ENCODE measurements at regions not wholly inside any gene's neighbourhood (a gene's known extent, or its start where the extent isn't known, plus 50 kb on each side); places are given as distances from the start of the nearest gene placed in this dataset.

DNA sequence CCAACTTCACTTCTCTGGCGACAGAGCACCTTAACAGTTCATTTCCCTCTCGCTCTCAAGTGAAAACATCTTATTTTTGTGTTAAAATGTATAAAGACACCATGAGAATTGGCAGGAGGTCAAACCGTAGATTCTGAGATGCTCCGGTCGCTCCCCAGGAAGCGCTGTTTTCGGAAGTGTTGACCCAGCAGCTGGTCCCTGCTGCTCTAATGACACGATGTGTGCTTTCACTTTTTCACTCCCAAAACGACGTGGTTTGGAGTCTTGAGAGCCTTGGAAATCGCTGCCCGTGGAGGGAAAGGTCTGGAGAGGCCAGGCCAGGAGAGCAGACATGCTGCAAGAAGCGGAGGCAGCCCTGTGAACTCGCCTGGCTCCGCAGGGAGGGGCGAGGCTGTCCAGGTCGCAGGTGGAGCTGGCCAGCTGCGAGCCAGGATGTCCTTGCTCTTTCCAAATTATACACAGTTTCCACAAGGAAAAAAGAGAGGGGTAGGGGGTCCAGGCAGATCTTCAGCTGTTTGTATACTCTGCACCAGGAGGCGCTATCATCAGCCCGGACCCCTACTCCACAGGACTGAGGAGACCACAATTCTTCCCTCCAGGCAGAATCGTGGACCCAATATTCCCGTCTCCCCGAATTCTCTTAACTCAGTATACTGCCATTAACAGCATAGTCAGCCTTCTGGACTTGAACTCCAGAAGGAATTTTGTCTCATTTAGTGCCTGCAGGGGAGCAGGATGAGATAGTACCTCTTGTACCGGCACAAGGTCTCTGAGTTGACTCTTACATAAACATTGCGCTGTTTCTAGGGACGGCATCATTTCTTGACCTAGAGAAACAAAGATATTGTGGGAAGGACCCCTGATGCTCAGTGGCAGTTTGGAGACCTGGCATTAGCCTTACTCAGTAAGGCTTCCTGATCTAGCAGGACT lies 248.6 kb upstream of the ANKRD55 start:
- H3K27ac ChIP-seq: peak overlapping the region; percentile 45; the same call in 1 of the 2 replicates
- TF ChIP-seq, protein P1, sequence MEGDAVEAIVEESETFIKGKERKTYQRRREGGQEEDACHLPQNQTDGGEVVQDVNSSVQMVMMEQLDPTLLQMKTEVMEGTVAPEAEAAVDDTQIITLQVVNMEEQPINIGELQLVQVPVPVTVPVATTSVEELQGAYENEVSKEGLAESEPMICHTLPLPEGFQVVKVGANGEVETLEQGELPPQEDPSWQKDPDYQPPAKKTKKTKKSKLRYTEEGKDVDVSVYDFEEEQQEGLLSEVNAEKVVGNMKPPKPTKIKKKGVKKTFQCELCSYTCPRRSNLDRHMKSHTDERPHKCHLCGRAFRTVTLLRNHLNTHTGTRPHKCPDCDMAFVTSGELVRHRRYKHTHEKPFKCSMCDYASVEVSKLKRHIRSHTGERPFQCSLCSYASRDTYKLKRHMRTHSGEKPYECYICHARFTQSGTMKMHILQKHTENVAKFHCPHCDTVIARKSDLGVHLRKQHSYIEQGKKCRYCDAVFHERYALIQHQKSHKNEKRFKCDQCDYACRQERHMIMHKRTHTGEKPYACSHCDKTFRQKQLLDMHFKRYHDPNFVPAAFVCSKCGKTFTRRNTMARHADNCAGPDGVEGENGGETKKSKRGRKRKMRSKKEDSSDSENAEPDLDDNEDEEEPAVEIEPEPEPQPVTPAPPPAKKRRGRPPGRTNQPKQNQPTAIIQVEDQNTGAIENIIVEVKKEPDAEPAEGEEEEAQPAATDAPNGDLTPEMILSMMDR (conservative IDR thresholded peaks at IDR 0.05): peak; percentile 29

- TF ChIP-seq, protein P1 (conservative IDR thresholded peaks at IDR 0.05): no peak
- H3K27ac ChIP-seq: peak overlapping the region; percentile 45
These were observed 247.7 kb upstream of the ANKRD55 start for GRCh38 chr5:56480705-56481427.

DNA sequence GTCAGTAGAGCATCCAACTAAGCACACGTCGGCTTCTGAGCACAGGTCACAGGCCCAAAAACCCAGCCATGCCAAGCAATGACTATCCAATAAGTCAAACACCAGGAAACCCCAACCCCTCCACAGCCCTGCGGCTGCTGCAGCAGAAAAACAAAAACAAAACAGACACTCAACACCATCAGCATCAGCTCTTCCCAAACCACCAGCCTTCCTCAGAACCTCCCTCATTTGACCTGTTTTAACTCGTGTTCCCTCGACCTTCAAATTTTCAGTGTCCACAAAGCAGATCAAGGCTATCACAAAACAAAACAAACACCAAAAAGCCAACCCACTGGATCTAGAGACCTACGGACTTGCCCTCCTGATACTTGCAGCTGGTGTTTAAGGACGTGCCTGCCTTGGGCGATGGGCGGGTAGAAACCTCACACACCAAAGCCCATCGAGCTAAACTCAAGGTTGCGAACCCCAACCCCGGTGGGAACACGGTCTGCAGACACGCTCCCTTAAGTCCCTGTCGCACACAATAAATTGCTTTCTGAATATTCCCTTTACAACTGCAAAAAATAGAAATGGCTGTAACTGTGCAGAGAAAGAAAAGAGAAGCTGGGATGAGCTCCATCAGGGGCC lies 247.1 kb upstream of the ANKRD55 start:
- H3K27ac ChIP-seq: peak overlapping the region; percentile 45
- TF ChIP-seq, protein P1 (conservative IDR thresholded peaks at IDR 0.05): no peak

- H3K27ac ChIP-seq: no peak overlapping the region
These were observed 246.6 kb upstream of the ANKRD55 start for GRCh38 chr5:56479696-56480077.

DNA sequence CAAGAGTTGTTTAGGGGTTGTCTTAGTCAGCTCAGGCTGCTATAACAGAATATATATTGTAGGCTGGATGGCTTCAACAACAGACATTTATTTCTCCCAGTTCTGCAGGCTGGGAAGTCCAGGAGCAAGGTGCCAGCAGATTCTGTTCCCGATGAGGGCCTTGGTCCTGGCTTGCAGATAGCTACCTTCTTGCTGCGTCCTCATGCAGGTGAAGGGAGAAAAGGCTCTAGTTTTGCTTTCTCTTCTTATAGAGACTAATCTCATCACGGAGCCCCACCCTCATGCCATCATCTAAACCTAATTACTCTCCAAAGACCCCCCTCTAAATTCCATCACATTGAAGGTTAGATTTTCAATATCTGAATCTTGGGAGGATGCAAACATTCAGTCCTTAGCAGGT lies 246.0 kb upstream of the ANKRD55 start:
- H3K27ac ChIP-seq: no peak overlapping the region
- TF ChIP-seq, protein P1 (conservative IDR thresholded peaks at IDR 0.05): no peak

More at GRCh38 chr5:56479696-56480077, 246.6 kb upstream of the ANKRD55 start:
- TF ChIP-seq, protein P1 (conservative IDR thresholded peaks at IDR 0.05): no peak

DNA sequence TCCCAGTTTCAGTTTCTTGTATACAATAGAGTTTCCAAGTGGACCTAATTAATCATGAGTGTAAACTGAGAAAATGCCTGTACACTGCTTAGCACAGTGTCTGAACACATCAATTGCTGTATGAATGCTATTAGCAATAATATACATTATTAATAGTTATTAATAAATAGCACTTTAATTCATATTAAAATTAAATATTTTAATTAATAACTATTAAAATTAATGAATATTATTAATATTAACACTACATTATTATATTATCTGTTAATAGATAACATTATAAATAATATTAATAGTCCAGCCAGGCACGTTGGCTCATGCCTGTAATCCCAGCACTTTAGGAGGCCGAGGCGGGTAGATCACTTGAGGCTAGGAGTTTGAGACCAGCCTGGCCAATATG lies 244.9 kb upstream of the ANKRD55 start:
- TF ChIP-seq, protein P1 (conservative IDR thresholded peaks at IDR 0.05): no peak
- H3K27ac ChIP-seq: no peak overlapping the region

- H3K27ac ChIP-seq: no peak overlapping the region
- TF ChIP-seq, protein P1 (conservative IDR thresholded peaks at IDR 0.05): no peak
These were observed 243.3 kb upstream of the ANKRD55 start for GRCh38 chr5:56476487-56476856.
